ENCODE measurements at regions not wholly inside any gene's neighbourhood (a gene's known extent, or its start where the extent isn't known, plus 50 kb on each side); places are given as distances from the start of the nearest gene placed in this dataset.

DNA sequence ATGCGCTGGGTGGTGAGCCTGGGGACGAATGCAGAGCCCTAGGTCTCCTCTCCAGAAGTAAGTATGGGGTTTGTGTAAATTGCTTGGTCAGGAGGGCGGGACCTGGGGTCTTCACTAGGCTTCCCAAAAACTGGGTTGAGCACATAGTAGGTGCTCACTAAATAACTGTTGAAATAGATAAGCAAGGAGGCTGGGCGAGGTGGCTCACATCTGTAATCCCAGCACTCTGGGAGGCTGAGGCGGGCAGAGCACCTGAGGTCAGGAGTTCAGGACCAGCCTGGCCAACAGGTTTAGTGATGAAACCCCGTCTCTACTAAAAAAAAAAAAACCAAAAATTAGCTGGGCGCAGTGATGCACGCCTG is 163.9 kb upstream of the IER5L start:
- TF ChIP-seq YY1 (IDR thresholded peaks at IDR 0.05; ENCODE audit: extremely low read depth, insufficient replicate concordance, low read depth, low read length), result no peak
- TF ChIP-seq, protein P1, sequence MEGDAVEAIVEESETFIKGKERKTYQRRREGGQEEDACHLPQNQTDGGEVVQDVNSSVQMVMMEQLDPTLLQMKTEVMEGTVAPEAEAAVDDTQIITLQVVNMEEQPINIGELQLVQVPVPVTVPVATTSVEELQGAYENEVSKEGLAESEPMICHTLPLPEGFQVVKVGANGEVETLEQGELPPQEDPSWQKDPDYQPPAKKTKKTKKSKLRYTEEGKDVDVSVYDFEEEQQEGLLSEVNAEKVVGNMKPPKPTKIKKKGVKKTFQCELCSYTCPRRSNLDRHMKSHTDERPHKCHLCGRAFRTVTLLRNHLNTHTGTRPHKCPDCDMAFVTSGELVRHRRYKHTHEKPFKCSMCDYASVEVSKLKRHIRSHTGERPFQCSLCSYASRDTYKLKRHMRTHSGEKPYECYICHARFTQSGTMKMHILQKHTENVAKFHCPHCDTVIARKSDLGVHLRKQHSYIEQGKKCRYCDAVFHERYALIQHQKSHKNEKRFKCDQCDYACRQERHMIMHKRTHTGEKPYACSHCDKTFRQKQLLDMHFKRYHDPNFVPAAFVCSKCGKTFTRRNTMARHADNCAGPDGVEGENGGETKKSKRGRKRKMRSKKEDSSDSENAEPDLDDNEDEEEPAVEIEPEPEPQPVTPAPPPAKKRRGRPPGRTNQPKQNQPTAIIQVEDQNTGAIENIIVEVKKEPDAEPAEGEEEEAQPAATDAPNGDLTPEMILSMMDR (IDR thresholded peaks at IDR 0.05 in 2 of 3, conservative IDR thresholded peaks at IDR 0.05 in 1 of 3; ENCODE audit: borderline replicate concordance in 1 of 3, insufficient read depth in 1 of 3, low read depth in 2 of 3, low read length in 2 of 3), result no peak
- TF ChIP-seq SP1 (IDR thresholded peaks at IDR 0.05; ENCODE audit: low read depth), result no peak
- no peak for TF ChIP-seq POLR2A (IDR thresholded peaks at IDR 0.05; ENCODE audit: borderline replicate concordance, extremely low read depth, insufficient read depth, insufficient read length)
- TF ChIP-seq JUND (IDR thresholded peaks at IDR 0.05), result no peak
